Activated CD4-positive, alpha-beta T cell treated with anti-CD3 and anti-CD28 coated beads for 24 hours (primary cell): ENCODE measurements at regions not wholly inside any gene's neighbourhood (a gene's known extent, or its start where the extent isn't known, plus 50 kb on each side); places are given as distances from the start of the nearest gene placed in this dataset.

Experiments
- DNase-seq, 2 donors: peaks; one replicate each; pipeline ENCODE4 v3.0.0-alpha.2; 2020; ENCODE audit warnings: low read depth in 2 of 2

- no peak for DNase-seq
These were observed 614.9 kb downstream of the CDH26 start for GRCh38 chr20:60573003-60573680.

GRCh38 chr20:60576236-60576635 is 618.0 kb downstream of the CDH26 start:
- no peak for DNase-seq

- no peak for DNase-seq
These were observed 621.8 kb downstream of the CDH26 start for GRCh38 chr20:60579941-60580515.

GRCh38 chr20:60581606-60582115 is 623.4 kb downstream of the CDH26 start:
- no peak for DNase-seq

- no peak for DNase-seq
These were observed 625.5 kb downstream of the CDH26 start for GRCh38 chr20:60583741-60584140.

- no peak for DNase-seq
These were observed 626.0 kb downstream of the CDH26 start for GRCh38 chr20:60584221-60584620.

GRCh38 chr20:60585651-60586050 is 627.4 kb downstream of the CDH26 start:
- no peak for DNase-seq

- no peak for DNase-seq
These were observed 628.2 kb downstream of the CDH26 start for GRCh38 chr20:60586269-60587050.

- DNase-seq, result no peak
These were observed 629.8 kb downstream of the CDH26 start for GRCh38 chr20:60587986-60588385.

- no peak for DNase-seq
These were observed 631.4 kb downstream of the CDH26 start for GRCh38 chr20:60589623-60590022.

GRCh38 chr20:60591172-60591799 is 633.1 kb downstream of the CDH26 start:
- DNase-seq, result no peak

- DNase-seq, result no peak
These were observed 640.3 kb downstream of the CDH26 start for GRCh38 chr20:60598528-60598927.

- no peak for DNase-seq
These were observed 641.2 kb downstream of the CDH26 start for GRCh38 chr20:60599381-60599780.

GRCh38 chr20:60600036-60600435 is 641.8 kb downstream of the CDH26 start:
- DNase-seq, result no peak

GRCh38 chr20:60624066-60624465 is 628.0 kb upstream of the CDH4 start:
- no peak for DNase-seq

- DNase-seq, result no peak
These were observed 624.1 kb upstream of the CDH4 start for GRCh38 chr20:60627751-60628565.

GRCh38 chr20:60628749-60629148 is 623.3 kb upstream of the CDH4 start:
- no peak for DNase-seq

GRCh38 chr20:60629206-60629605 is 622.9 kb upstream of the CDH4 start:
- DNase-seq, result no peak

GRCh38 chr20:60630609-60631008 is 621.5 kb upstream of the CDH4 start:
- DNase-seq, result no peak

- DNase-seq, result no peak
These were observed 620.3 kb upstream of the CDH4 start for GRCh38 chr20:60631585-60632287.
